GM12892 (cell line): ENCODE measurements at regions not wholly inside any gene's neighbourhood (a gene's known extent, or its start where the extent isn't known, plus 50 kb on each side); places are given as distances from the start of the nearest gene placed in this dataset.

Experiments used
- POLR2A ChIP-seq: IDR thresholded peaks from 2 replicates; pipeline ENCODE4 v1.6.1; 2011; ENCODE audit warnings: low read depth, low read length, control low read depth
- POLR2AphosphoS5 ChIP-seq: IDR thresholded peaks from 2 replicates; pipeline ENCODE4 v1.6.1; 2011; ENCODE audit warnings: low read depth, low read length, control low read depth
- TAF1 ChIP-seq: IDR thresholded peaks from 2 replicates; pipeline ENCODE4 v1.6.1; 2011; ENCODE audit warnings: low read depth, mild to moderate bottlenecking, control low read depth, low read length, borderline replicate concordance

- TF ChIP-seq POLR2AphosphoS5 (no peak), POLR2A (no peak), TAF1 (no peak)
Measured at GRCh38 chr9:89872913-89873707, 268.3 kb downstream of the GADD45G start.
